ENCODE measurements at regions not wholly inside any gene's neighbourhood (a gene's known extent, or its start where the extent isn't known, plus 50 kb on each side); places are given as distances from the start of the nearest gene placed in this dataset.

DNA sequence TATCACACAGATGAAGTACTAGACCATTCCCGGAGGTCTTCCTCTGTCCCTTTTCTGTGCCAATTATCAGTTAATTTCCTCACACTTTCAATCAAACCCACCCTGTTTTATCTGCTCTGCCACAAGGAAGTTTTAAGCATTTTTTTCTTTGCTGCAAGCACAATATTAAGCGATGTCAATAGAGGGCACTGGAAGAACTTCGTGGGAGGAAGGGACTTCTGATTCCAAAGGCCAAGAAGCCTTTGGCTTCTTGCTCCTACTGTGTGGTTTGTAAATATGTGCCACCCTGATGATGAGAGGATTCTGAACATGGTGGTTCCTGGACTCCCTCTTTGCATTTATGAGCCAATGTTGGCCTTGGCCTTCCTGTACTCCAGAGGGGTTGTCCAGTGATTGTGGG is 1712.5 kb upstream of the C9orf72 start:
- TF ChIP-seq NFE2L2 (IDR thresholded peaks at IDR 0.05; ENCODE audit: low read depth, low read length) = no peak
- TF ChIP-seq MAZ (IDR thresholded peaks at IDR 0.05; ENCODE audit: borderline replicate concordance, low read depth, low read length) = no peak
- TF ChIP-seq CHD1 (IDR thresholded peaks at IDR 0.05; ENCODE audit: low read depth, low read length) = no peak
- no peak for TF ChIP-seq RFX5 (IDR thresholded peaks at IDR 0.05; ENCODE audit: low read depth, low read length)
- TF ChIP-seq POLR2A (IDR thresholded peaks at IDR 0.05; ENCODE audit: low read depth, low read length) = no peak
- TF ChIP-seq, protein P1, sequence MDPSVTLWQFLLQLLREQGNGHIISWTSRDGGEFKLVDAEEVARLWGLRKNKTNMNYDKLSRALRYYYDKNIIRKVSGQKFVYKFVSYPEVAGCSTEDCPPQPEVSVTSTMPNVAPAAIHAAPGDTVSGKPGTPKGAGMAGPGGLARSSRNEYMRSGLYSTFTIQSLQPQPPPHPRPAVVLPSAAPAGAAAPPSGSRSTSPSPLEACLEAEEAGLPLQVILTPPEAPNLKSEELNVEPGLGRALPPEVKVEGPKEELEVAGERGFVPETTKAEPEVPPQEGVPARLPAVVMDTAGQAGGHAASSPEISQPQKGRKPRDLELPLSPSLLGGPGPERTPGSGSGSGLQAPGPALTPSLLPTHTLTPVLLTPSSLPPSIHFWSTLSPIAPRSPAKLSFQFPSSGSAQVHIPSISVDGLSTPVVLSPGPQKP (IDR thresholded peaks at IDR 0.05; ENCODE audit: borderline replicate concordance, low read depth, low read length) = no peak
- no peak for TF ChIP-seq BHLHE40 (IDR thresholded peaks at IDR 0.05; ENCODE audit: low read depth, low read length)
- Histone ChIP-seq H4K5ac (ENCODE audit: low read depth, low read length) (no peak overlapping the region), H3K27ac (ENCODE audit: insufficient read depth, low read length) (no peak overlapping the region), H3K79me1 (ENCODE audit: low read depth in 1 of 2, low read length in 2 of 2) (no peaks in the 10 kb centered on the region), H4K91ac (ENCODE audit: insufficient read depth, low read depth, low read length) (no peak overlapping the region), H3K36me3 (ENCODE audit: control insufficient read depth, insufficient read depth, low read length) (no peaks in the 10 kb centered on the region), H2AFZ (replicated peaks; ENCODE audit: low read length, poor library complexity) (no peak overlapping the region), H2BK15ac (ENCODE audit: low read depth, low read length) (no peak overlapping the region), H4K8ac (ENCODE audit: low read depth in 2 of 2, low read length in 2 of 2) (no peak overlapping the region), H2AK5ac (ENCODE audit: low read depth, low read length) (no peak overlapping the region), H2BK20ac (ENCODE audit: low read depth, low read length) (no peak overlapping the region), H3K4me3 (ENCODE audit: insufficient read depth, low read depth, low read length) (no peak overlapping the region), H4K20me1 (ENCODE audit: insufficient read depth, low read length) (no peaks in the 10 kb centered on the region), H3K23ac (ENCODE audit: low read depth, low read length) (no peak overlapping the region), H3K56ac (ENCODE audit: extremely low read depth, insufficient read depth, low read length) (no peak overlapping the region), H3K9me1 (ENCODE audit: insufficient read depth, low read length) (no peaks in the 10 kb centered on the region), H3K14ac (replicated peaks; ENCODE audit: low read depth, low read length) (no peak overlapping the region), H2BK5ac (ENCODE audit: low read depth, low read length, poor library complexity, severe bottlenecking) (no peak overlapping the region), H2AK9ac (replicated peaks; ENCODE audit: low read depth, low read length, poor library complexity) (no peak overlapping the region), H3K4me2 (ENCODE audit: low read depth, low read length) (no peak overlapping the region), H2BK120ac (ENCODE audit: low read depth, low read length) (no peak overlapping the region), H3K4ac (ENCODE audit: low read depth, low read length) (no peak overlapping the region), H3K9ac (ENCODE audit: low read depth, low read length) (no peak overlapping the region), H3K18ac (ENCODE audit: low read depth, low read length) (no peak overlapping the region), H3K9me3 (ENCODE audit: control insufficient read depth, insufficient read depth, low read length) (peaks cover 2% of the 10 kb centered on the region; the same call in 1 of the 2 replicates), H3K4me1 (ENCODE audit: control insufficient read depth, insufficient read depth, low read length) (no peaks in the 10 kb centered on the region), H3K27me3 (ENCODE audit: control insufficient read depth, insufficient read depth, low read length) (no peaks in the 10 kb centered on the region)
- CTCF ChIA-PET = no interaction called here
- DNase-seq (no peak), ATAC-seq (ENCODE audit: low read depth) (no peak)
- no TSS peak for BruUV-seq (replicated peaks)
- no CpG with 5 or more reads among the region's 3 CpGs for WGBS, 2 experiments (ENCODE audit: extremely low coverage in 2 of 2, insufficient read length in 1 of 2)
- intact Hi-C loops (cut with micrococcal nuclease) = no loop called here
- POLR2A ChIA-PET (ENCODE audit: unreplicated experiment) = no interaction called here
- in situ Hi-C loops (cut with MboI; ENCODE audit: low sequenced_read_pairs) = no loop called here
- dilution Hi-C loops (cut with HindIII; ENCODE audit: low sequenced_read_pairs, unreplicated experiment) = no loop called here
